K562 (cell line): ENCODE measurements at regions not wholly inside any gene's neighbourhood (a gene's known extent, or its start where the extent isn't known, plus 50 kb on each side); places are given as distances from the start of the nearest gene placed in this dataset.

Source experiments
- ATAC-seq: fragments of 200-7000 bp; cut with Tn5 transposase; 3 replicates; pipeline ENCODE4 v1.9.1; 2020; ENCODE audit warnings: moderate library complexity
- BruUV-seq: library from RNA; stranded (reverse); fragments of 400-500 nt; replicated peaks from 2 replicates; lab custom pipeline; 2021; lab: Mats Ljungman, UMichigan
- CTCF ChIA-PET: fragments of 300-600 bp; formaldehyde crosslinking; extraction: SDS; loops from one replicate; lab custom pipeline; 2021; ENCODE audit warnings: low intra/inter-chr PET ratio; lab: Yijun Ruan, JAX
- POLR2A ChIA-PET: fragments of 300-600, 350-650 bp; sonication (Branson Sonifier 250); formaldehyde crosslinking; extraction: SDS; loops from one replicate; lab custom pipeline; 2021; ENCODE audit warnings: antibody characterized with exemption, inconsistent platforms; lab: Yijun Ruan, JAX
- DNase-seq, 4 experiments: peaks; one replicate each; pipeline versions ENCODE4 v3.0.0 to v3.0.0-alpha.2; 2011 to 2018; ENCODE audit warnings: low spot score in 3 of 4, mixed read lengths in 3 of 4; ENCODE audit errors: extremely low read depth in 1 of 4
- FAIRE-seq: peaks from 2 replicates; lab custom pipeline; 2011; peaks lifted over from hg19 to GRCh38; lab: Jason Lieb, UNC
- H2AFZ ChIP-seq: 2 replicates; pipeline ENCODE4 v1.6.0; 2011; ENCODE audit warnings: low read depth, low read length, control low read depth, inconsistent platforms
- H3K27ac ChIP-seq: fragments of 200-600 bp; 3 replicates; pipeline ENCODE4 v1.8.0; 2011; ENCODE audit warnings: low read depth, mild to moderate bottlenecking, control low read depth, inconsistent platforms, low read length, moderate library complexity, mixed read lengths; ENCODE audit errors: extremely low read depth
- H3K27me3 ChIP-seq, 2 experiments: fragments of 300-600 bp in 1 of 2; 2 replicates in 1 of 2; 3 replicates in 1 of 2; pipeline versions ENCODE4 v1.6.0 to v1.8.0; 2011; ENCODE audit warnings: inconsistent platforms in 2 of 2, low read length in 2 of 2, mild to moderate bottlenecking in 1 of 2, mixed read lengths in 1 of 2, moderate library complexity in 1 of 2; ENCODE audit not compliant: control insufficient read depth in 2 of 2, insufficient read depth in 2 of 2
- H3K36me3 ChIP-seq: fragments of 300-600 bp; 3 replicates; pipeline ENCODE4 v1.8.0; 2011; ENCODE audit warnings: mild to moderate bottlenecking, low read length, inconsistent platforms; ENCODE audit not compliant: control insufficient read depth, insufficient read depth
- H3K4me1 ChIP-seq, 2 experiments: fragments of 200-600 bp in 1 of 2; replicated peaks in 1 of 2; 2 replicates in 1 of 2; 3 replicates in 1 of 2; pipeline versions ENCODE4 v1.5.1 to v1.8.0; 2011; ENCODE audit warnings: inconsistent platforms in 2 of 2, low read length in 2 of 2, mild to moderate bottlenecking in 1 of 2, mixed read lengths in 1 of 2, moderate library complexity in 1 of 2; ENCODE audit not compliant: control insufficient read depth in 2 of 2, insufficient read depth in 2 of 2
- H3K4me2 ChIP-seq: 2 replicates; pipeline ENCODE4 v1.6.1; 2011; ENCODE audit warnings: low read length, control low read depth, inconsistent platforms, mixed read lengths; ENCODE audit not compliant: insufficient read depth
- H3K4me3 ChIP-seq: fragments of 200-600 bp; sonication (generic), shearing (Covaris generic); 2 replicates; pipeline ENCODE4 v1.5.1; 2016; ENCODE audit warnings: control low read depth, inconsistent platforms
- H3K79me2 ChIP-seq: fragments of 200-600 bp; 3 replicates; pipeline ENCODE4 v1.8.0; 2011; ENCODE audit warnings: low read length, inconsistent platforms; ENCODE audit not compliant: control insufficient read depth, insufficient read depth
- H3K9ac ChIP-seq, 2 experiments: 2 replicates each; pipeline versions ENCODE4 v1.6.0 to v1.6.1; 2011; ENCODE audit warnings: low read depth in 2 of 2, low read length in 2 of 2, control low read depth in 1 of 2, inconsistent platforms in 1 of 2, mild to moderate bottlenecking in 1 of 2, mixed read lengths in 1 of 2; ENCODE audit not compliant: insufficient read depth in 1 of 2
- H3K9me1 ChIP-seq: one replicate; pipeline ENCODE4 v1.6.0; 2011; ENCODE audit warnings: inconsistent platforms, mild to moderate bottlenecking, low read length, moderate library complexity; ENCODE audit not compliant: control insufficient read depth, insufficient read depth
- H3K9me3 ChIP-seq: replicated peaks from 2 replicates; pipeline ENCODE4 v1.5.1; 2011; ENCODE audit warnings: low read depth, low read length, inconsistent platforms; ENCODE audit not compliant: control insufficient read depth, insufficient read depth
- H4K20me1 ChIP-seq: replicated peaks from 2 replicates; pipeline ENCODE4 v1.6.1; 2011; ENCODE audit warnings: low read length, inconsistent platforms, mixed read lengths; ENCODE audit not compliant: control insufficient read depth, insufficient read depth
- WGBS: fragments of 100-300 bp; shearing (Covaris generic); methylation state at CpG from one replicate; pipeline ENCODE4 v1.1.6; 2016; ENCODE audit warnings: low coverage, mixed read lengths; ENCODE audit not compliant: insufficient coverage; ENCODE audit errors: missing lambda C conversion rate; 5-methylcytosine and 5-hydroxymethylcytosine counted together
- in situ Hi-C: fragments of 300-500 bp; cut with MboI; formaldehyde crosslinking; loops from 4 replicates; pipeline ENCODE4 v1.15.0; 2018; ENCODE audit warnings: inconsistent platforms, mixed read lengths
- intact Hi-C: fragments of 100-400 bp; cut with micrococcal nuclease; formaldehyde crosslinking; loops from 2 replicates; pipeline ENCODE4 v1.14.2; 2022
- TF ChIP-seq, protein P1 (sequence below): sonication (generic); formaldehyde crosslinking; IDR thresholded peaks from 2 replicates; pipeline ENCODE4 v1.8.1; 2023; ENCODE audit warnings: missing genetic modification reagents, mild to moderate bottlenecking, borderline replicate concordance
- TF ChIP-seq, protein P2 (sequence below): IDR thresholded peaks from 2 replicates; pipeline ENCODE4 v1.6.1; 2011; ENCODE audit warnings: borderline replicate concordance, low read depth, mild to moderate bottlenecking, moderate library complexity, low read length; ENCODE audit not compliant: insufficient read depth, poor library complexity, severe bottlenecking

DNA sequence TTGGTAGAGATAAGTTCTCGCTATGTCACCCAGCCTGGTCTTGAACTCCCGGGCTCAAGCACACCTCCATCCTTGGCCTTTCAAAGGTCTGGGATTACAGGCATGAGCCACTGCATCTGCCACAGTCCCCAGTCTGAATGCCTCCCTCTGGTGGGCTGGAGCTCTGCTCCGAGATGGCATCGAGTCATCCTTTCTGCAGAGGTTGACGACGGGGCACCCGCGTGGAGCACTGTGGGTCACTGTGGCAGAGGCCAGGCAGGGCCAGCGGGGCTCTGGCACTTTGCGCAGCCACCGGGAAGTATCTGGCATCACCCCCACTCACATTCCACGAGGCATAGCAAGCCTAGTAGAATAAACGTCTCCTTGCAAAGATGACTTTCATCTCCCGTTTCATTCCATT lies 163.3 kb upstream of the DIO3 start:
- CTCF ChIA-PET = no interaction called here
- no peak for FAIRE-seq
- WGBS = 4% methylated on average over 13 of the region's 14 CpGs

More for the DNA sequence above, 163.3 kb upstream of the DIO3 start:
- DNase-seq = no peak
- Histone ChIP-seq H3K4me3 (no peak overlapping the region), H3K27ac (no peak overlapping the region), H3K9ac (no peak overlapping the region), H3K9me3 (no peaks in the 10 kb centered on the region)
- POLR2A ChIA-PET = interaction anchor here (0.6 kb wide), 1 partner anchor 196 kb away, joined by 3 read pairs; no protein-coding TSS in a partner anchor
- in situ Hi-C loops = no loop called here
- TF ChIP-seq, protein P1, sequence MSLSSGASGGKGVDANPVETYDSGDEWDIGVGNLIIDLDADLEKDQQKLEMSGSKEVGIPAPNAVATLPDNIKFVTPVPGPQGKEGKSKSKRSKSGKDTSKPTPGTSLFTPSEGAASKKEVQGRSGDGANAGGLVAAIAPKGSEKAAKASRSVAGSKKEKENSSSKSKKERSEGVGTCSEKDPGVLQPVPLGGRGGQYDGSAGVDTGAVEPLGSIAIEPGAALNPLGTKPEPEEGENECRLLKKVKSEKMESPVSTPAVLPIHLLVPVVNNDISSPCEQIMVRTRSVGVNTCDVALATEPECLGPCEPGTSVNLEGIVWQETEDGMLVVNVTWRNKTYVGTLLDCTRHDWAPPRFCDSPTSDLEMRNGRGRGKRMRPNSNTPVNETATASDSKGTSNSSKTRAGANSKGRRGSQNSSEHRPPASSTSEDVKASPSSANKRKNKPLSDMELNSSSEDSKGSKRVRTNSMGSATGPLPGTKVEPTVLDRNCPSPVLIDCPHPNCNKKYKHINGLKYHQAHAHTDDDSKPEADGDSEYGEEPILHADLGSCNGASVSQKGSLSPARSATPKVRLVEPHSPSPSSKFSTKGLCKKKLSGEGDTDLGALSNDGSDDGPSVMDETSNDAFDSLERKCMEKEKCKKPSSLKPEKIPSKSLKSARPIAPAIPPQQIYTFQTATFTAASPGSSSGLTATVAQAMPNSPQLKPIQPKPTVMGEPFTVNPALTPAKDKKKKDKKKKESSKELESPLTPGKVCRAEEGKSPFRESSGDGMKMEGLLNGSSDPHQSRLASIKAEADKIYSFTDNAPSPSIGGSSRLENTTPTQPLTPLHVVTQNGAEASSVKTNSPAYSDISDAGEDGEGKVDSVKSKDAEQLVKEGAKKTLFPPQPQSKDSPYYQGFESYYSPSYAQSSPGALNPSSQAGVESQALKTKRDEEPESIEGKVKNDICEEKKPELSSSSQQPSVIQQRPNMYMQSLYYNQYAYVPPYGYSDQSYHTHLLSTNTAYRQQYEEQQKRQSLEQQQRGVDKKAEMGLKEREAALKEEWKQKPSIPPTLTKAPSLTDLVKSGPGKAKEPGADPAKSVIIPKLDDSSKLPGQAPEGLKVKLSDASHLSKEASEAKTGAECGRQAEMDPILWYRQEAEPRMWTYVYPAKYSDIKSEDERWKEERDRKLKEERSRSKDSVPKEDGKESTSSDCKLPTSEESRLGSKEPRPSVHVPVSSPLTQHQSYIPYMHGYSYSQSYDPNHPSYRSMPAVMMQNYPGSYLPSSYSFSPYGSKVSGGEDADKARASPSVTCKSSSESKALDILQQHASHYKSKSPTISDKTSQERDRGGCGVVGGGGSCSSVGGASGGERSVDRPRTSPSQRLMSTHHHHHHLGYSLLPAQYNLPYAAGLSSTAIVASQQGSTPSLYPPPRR = no peak
- TF ChIP-seq, protein P2, sequence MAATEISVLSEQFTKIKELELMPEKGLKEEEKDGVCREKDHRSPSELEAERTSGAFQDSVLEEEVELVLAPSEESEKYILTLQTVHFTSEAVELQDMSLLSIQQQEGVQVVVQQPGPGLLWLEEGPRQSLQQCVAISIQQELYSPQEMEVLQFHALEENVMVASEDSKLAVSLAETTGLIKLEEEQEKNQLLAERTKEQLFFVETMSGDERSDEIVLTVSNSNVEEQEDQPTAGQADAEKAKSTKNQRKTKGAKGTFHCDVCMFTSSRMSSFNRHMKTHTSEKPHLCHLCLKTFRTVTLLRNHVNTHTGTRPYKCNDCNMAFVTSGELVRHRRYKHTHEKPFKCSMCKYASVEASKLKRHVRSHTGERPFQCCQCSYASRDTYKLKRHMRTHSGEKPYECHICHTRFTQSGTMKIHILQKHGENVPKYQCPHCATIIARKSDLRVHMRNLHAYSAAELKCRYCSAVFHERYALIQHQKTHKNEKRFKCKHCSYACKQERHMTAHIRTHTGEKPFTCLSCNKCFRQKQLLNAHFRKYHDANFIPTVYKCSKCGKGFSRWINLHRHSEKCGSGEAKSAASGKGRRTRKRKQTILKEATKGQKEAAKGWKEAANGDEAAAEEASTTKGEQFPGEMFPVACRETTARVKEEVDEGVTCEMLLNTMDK = peak; percentile 31
- TF ChIP-seq, all 486 proteins: peak for 1
- no peaks in the 10 kb centered on the region for H3K4me1 ChIP-seq
- H3K27me3 ChIP-seq = peaks cover 2 to 52% of the 10 kb centered on the region in 2 experiments; a peak in 4 of 5 replicates
- H3K36me3 ChIP-seq = no peaks in the 10 kb centered on the region
- no peak overlapping the region for H3K4me2 ChIP-seq
- intact Hi-C loops = no loop called here
- ATAC-seq = no peak
- no peaks in the 10 kb centered on the region for H3K79me2 ChIP-seq
- no peak overlapping the region for H2AFZ ChIP-seq
- H3K9me1 ChIP-seq = no peaks in the 10 kb centered on the region
- H4K20me1 ChIP-seq = no peaks in the 10 kb centered on the region
- no TSS peak for BruUV-seq
